ENCODE measurements at regions not wholly inside any gene's neighbourhood (a gene's known extent, or its start where the extent isn't known, plus 50 kb on each side); places are given as distances from the start of the nearest gene placed in this dataset.
A peak's percentile ranks its signal among the peaks of the same experiment; 100 is the strongest.
"Not testable (repeated sequence)": the region's sequence is repeated elsewhere in the genome, so short reads cannot be mapped to it uniquely, and the experiment has no call there.

DNA sequence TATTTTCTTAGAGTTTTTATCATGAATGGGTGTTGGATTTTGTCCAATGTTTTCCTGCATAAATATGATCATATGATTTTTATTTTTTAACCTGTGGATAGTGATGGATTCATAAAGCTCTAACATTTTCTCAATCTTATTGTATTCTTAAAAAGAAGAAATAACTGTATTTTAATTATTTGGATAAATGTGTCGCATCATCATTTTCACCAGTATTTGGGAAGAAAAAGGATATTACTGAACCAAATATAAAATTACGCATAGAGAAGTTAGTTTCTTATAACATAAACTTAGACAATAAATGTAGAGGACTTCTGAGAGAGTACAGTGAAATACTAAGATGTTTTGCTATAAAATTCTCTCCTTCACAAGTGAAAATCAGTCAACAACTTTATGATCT lies 126.0 kb upstream of the CHST9 start:
- in situ Hi-C loops (cut with HindIII; ENCODE audit: low pct_ligation_motif_present, low pct_unique_long_range_greater_than_20kb, low sequenced_read_pairs): no loop called here
- no peak for DNase-seq

DNA sequence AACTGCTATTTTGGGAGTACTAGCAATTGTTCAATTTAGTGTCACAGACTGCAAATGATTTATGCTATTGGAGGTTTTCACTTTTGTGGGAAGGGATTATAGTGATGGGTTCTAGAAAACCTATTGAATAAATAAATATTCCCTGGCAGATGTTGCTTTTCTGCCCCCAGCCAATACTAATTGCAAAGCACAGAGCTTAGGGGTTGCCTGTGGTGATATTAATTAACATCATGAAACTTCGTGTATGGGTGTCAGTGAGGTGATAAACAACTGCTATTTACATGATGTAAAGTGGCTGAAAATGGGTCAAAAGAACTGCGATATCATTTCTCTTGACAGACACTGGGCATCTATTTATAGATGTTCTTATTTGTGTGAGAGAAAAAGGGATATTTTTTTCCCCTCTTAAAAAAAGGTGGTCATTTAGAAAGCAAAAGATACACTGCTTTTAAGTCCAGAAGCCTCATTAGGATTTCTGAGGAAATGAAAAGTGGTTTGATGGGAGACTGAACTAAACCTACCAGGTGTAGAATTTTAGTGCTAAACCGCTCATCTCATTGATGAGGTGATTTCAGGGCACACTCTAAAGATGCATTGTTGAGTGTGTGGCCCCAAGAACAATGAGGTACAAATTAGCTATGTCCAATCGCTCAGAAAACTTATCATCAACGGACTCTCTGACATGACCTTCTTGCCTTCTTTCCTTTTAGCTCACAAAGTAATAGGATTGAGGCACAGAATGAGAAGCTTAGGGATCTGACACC lies 116.7 kb upstream of the CHST9 start:
- DNase-seq: no peak
- in situ Hi-C loops (cut with HindIII; ENCODE audit: low pct_ligation_motif_present, low pct_unique_long_range_greater_than_20kb, low sequenced_read_pairs): no loop called here

DNA sequence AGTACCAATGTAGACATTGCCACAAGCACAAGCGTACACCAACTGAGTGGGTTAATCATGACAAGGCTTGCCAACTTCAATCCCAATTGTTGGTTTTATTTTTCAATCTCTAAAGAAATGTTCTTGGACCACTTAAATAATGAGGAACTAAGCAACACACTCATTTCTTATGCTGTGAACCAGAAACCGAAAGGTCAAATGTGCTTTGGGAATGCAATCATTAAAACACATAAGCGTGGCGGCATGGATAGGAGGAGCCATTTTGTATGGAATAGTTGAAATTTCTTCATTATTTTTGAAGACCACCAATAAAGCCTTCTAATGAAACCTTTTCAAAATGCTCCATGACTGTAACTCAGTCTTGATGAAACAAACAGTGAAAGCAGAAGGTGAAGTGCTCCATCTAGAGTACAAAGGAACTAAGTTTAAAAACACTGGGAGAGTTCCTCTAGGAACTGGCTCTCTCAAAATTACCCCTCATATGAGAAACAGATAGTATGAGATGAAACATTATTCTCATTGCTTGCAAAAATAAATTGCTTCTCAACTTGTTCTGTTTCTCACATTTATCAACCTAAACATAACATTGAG lies 113.2 kb upstream of the CHST9 start:
- in situ Hi-C loops (cut with HindIII; ENCODE audit: low pct_ligation_motif_present, low pct_unique_long_range_greater_than_20kb, low sequenced_read_pairs): no loop called here
- DNase-seq: peak; percentile 50

- DNase-seq; in situ Hi-C loops (cut with HindIII; ENCODE audit: low pct_ligation_motif_present, low pct_unique_long_range_greater_than_20kb, low sequenced_read_pairs): not testable (repeated sequence)
Measured at GRCh38 chr18:27285973-27286562, 101.0 kb upstream of the CHST9 start.

DNA sequence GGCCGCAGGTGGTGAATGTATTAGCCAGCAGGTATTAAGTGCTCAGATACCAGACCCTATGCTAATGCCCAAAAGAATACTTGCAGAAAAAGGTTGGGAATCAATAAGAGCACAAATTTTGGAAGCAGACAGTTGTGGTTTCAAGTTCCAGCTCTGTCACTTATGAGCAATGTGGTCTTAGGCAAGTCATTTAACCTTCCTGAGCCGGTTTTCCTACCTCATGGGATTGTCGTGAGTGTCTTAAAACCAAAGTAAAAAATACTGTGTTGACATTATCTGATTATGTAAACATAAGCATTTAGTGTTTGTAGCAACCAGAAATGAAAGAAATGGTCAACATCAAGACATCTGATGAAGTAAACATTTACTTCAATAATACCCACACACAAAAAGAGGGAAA lies 93.0 kb upstream of the CHST9 start:
- in situ Hi-C loops (cut with HindIII; ENCODE audit: low pct_ligation_motif_present, low pct_unique_long_range_greater_than_20kb, low sequenced_read_pairs): no loop called here
- DNase-seq: no peak

GRCh38 chr18:27277554-27277953 lies 92.4 kb upstream of the CHST9 start:
- in situ Hi-C loops (cut with HindIII; ENCODE audit: low pct_ligation_motif_present, low pct_unique_long_range_greater_than_20kb, low sequenced_read_pairs): no loop called here

GRCh38 chr18:27276886-27277285 lies 91.8 kb upstream of the CHST9 start:
- no peak for DNase-seq
- in situ Hi-C loops (cut with HindIII; ENCODE audit: low pct_ligation_motif_present, low pct_unique_long_range_greater_than_20kb, low sequenced_read_pairs): no loop called here

More at GRCh38 chr18:27277554-27277953, 92.4 kb upstream of the CHST9 start:
- no peak for DNase-seq

DNA sequence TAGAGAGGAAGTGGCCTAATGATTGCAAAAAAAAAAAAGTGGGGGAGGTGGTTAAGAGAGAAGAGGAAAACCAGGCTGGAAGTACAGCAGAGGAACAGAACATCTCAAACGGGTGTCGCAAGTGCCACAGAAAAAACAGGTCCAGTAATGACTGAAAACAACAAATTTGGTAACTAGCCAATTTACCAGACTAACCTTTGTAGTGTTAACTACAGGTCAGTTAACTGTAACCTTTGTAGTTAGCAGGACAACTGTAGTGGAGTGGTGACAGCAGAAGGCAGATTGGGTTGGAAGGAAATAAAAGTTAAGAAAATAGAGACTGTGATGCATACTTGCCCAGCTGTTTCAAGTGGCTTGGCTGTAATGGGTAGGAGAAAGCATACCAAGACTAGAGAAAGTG lies 91.4 kb upstream of the CHST9 start:
- in situ Hi-C loops (cut with HindIII; ENCODE audit: low pct_ligation_motif_present, low pct_unique_long_range_greater_than_20kb, low sequenced_read_pairs): no loop called here
- DNase-seq: no peak

DNA sequence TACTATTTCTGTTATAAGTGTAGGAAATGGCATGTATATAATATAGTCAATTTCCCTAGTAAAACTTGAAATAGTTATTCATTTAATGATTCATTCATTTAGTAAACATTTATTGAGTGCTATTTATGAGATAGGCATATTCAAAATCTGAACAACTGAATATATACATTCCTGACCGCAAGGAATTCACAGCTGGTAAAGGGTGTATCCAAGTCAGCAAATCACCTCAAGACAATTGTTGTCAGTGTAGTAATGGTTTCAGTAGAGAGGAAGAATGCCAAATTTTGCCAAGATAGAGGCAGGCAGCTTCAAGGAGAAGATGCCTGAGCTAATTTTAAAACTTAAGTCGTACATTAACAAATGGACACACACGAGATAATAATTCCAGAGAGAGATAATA lies 89.8 kb upstream of the CHST9 start:
- in situ Hi-C loops (cut with HindIII; ENCODE audit: low pct_ligation_motif_present, low pct_unique_long_range_greater_than_20kb, low sequenced_read_pairs): no loop called here
- DNase-seq: no peak

GRCh38 chr18:27270508-27270907 lies 85.4 kb upstream of the CHST9 start:
- DNase-seq: no peak
- in situ Hi-C loops (cut with HindIII; ENCODE audit: low pct_ligation_motif_present, low pct_unique_long_range_greater_than_20kb, low sequenced_read_pairs): no loop called here

DNA sequence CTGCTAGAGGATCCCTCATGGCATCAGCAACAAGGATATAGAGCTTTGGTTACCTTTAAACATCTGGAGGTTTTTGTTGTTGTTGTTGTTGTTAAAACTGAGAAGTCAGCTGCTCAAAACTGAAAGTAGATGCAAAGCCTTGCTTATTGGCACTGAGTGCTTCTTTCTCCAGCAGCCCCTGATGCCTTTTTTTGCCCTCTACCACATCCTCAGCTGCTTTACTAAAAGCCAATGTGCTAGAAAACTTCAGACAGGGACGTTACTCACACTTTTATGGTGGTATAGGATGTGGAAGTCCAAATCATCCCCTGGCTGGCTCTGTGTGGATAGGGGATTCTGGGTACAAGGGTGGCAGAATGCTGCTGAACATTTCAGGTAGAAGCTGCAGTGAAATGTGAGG lies 78.3 kb upstream of the CHST9 start:
- DNase-seq: no peak

DNA sequence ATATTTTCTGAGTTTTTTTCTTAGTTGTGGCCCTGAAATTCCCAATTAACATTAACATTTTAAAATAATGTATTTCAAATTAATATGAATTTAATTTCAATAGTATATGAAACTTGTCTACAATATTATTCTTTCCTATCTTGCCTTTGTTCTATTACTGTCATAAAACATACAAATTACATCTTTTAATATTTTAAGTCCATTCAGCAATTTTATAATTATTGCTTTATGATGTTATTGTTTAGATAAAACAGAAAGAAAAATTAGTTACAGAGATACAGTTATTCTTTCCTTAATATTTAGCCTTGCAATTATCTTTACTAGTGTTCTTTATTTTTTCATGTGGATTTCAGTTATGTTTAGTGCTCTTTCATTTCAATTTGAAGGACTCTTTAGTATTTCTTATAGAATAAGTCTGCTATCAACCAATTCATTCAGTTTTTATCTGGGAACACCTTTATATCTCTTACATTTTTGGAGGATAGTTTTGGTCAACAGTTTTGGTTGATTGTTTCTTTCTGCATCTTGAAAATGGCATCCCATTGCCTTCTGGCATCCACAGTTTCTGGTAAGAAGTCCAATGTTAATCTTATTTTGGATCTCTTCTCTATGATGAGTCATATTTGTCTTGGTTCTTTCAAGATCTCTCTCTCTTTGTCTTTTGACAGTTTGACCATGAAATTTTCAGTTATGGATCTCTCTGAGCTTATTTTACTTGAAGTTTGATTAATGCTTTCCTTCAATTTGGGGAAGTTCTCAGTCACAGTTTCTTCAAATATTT lies 76.9 kb upstream of the CHST9 start:
- in situ Hi-C loops (cut with HindIII; ENCODE audit: low pct_ligation_motif_present, low pct_unique_long_range_greater_than_20kb, low sequenced_read_pairs): no loop called here
- DNase-seq: no peak

More for the DNA sequence above, 78.3 kb upstream of the CHST9 start:
- in situ Hi-C loops (cut with HindIII; ENCODE audit: low pct_ligation_motif_present, low pct_unique_long_range_greater_than_20kb, low sequenced_read_pairs): no loop called here

DNA sequence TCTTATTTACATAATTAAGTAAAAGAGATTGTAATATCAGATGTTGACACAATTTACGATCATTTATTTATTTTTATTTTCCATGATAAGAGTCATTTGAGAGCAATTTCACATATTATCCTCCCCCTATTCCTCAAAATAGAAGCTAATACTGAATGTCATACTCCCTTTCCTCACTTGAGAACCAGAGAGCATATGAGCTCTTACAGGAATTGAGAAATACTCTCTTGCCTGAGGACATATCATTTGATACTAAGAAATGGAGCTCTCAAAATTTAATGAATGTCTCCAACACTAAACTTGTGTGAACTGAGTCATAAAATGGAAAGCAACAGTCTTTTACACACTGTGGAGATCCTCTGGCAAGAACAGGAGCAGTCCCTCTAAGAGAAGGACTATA lies 68.5 kb upstream of the CHST9 start:
- in situ Hi-C loops (cut with HindIII; ENCODE audit: low pct_ligation_motif_present, low pct_unique_long_range_greater_than_20kb, low sequenced_read_pairs): no loop called here
- DNase-seq: no peak

DNA sequence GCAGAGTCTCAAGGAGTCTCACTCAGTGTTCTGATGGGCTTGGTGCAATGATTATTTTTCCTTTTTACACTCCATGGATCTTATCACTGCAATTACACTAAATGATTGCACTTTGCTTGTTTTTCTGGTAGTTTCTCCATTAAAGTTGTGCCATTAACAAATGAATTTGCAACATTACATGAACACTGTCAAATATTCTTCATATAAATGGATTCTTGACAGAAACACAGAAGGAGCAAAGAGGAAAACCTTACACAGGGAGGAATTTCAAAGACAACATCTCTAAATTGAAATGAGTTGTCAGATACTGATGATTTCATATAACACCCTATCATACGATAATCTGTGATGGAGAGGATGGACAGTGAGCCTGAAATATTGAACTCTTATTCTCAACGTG lies 65.4 kb upstream of the CHST9 start:
- no peak for DNase-seq
- in situ Hi-C loops (cut with HindIII; ENCODE audit: low pct_ligation_motif_present, low pct_unique_long_range_greater_than_20kb, low sequenced_read_pairs): no loop called here

DNA sequence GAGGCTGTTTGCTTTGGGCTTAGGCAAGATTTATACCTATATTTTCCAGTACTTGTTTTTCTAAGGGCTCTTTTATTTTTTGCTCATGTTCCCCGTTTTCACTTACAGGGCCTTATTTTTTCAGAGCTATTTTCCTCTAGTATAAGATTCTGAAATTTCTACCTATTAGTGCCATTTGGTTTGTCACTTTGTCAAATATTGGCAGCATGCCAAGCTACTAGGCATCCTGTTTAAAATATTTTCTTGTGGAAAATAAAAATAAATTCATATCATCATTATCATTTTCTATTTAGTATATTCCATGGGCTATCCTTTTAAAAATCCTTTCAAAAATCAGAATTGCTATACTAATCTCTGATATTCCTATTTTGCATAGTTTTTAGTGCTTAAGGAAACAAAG lies 64.8 kb upstream of the CHST9 start:
- in situ Hi-C loops (cut with HindIII; ENCODE audit: low pct_ligation_motif_present, low pct_unique_long_range_greater_than_20kb, low sequenced_read_pairs): no loop called here
- no peak for DNase-seq

DNA sequence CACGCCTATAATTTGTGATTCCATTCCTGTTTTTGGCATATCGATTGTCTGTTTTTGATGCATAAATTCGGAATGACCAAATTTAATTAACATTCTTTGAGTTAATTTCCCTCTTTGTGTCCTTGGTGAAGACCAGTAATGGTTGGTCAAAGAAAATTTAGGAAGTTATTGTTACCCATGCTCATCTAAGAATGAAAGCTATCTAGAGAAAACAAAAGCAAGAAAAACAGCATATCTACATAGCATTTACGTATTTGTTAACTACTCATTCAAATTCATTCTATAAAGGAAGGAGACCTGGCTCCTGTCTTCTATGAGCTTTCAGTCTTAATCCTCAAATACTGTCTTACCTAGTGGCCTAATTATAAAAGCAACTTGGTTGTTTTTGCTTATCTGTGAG lies 59.2 kb upstream of the CHST9 start:
- DNase-seq: no peak
- in situ Hi-C loops (cut with HindIII; ENCODE audit: low pct_ligation_motif_present, low pct_unique_long_range_greater_than_20kb, low sequenced_read_pairs): no loop called here

DNA sequence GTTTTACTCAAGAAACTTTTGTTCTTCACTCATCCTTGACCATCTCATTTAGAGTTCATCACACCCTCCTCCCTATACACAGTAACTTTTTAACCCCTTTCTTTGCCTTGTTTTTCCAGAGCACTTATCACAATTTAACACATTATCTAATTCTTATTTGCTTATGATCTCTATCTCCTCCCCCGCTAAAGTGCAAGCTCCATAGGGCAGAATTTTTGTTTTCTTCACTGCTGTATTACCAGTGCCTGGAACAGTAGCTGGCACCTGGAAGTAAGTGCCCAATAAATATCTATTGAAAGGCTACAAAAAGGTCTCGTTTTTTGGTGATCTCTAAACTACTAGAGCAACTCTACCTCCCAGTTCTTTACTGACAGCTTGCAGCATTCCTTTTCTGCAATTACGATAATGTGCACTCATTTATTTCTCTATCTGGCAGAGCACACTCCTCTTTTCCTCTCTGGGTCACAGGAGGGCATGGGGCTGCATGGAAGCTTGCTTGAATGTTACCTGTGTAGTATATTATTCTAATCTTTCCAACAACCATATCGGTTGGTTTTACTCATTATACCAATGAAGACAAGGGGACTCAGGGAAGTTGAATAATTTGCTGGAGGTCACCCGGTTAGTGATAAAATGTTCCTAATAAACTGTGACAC lies 57.4 kb upstream of the CHST9 start:
- in situ Hi-C loops (cut with HindIII; ENCODE audit: low pct_ligation_motif_present, low pct_unique_long_range_greater_than_20kb, low sequenced_read_pairs): no loop called here

GRCh38 chr18:27240383-27240782 lies 55.3 kb upstream of the CHST9 start:
- DNase-seq: no peak
- in situ Hi-C loops (cut with HindIII; ENCODE audit: low pct_ligation_motif_present, low pct_unique_long_range_greater_than_20kb, low sequenced_read_pairs): no loop called here

More for the DNA sequence above, 57.4 kb upstream of the CHST9 start:
- no peak for DNase-seq

GRCh38 chr18:27239669-27240068 lies 54.6 kb upstream of the CHST9 start:
- DNase-seq: no peak
- in situ Hi-C loops (cut with HindIII; ENCODE audit: low pct_ligation_motif_present, low pct_unique_long_range_greater_than_20kb, low sequenced_read_pairs): no loop called here

All from ACHN (cell line).